ENCODE measurements at regions not wholly inside any gene's neighbourhood (a gene's known extent, or its start where the extent isn't known, plus 50 kb on each side); places are given as distances from the start of the nearest gene placed in this dataset.

- H3K4me3 Mint-ChIP-seq = no peak overlapping the region
- intact Hi-C loops (cut with micrococcal nuclease) = no loop called here
- H3K4me1 Mint-ChIP-seq = no peaks in the 10 kb centered on the region
- ChIA-PET POLR2A (no interaction called here), CTCF (no interaction called here)
- no peaks in the 10 kb centered on the region for H3K9me3 Mint-ChIP-seq
- no peak overlapping the region for H3K27ac Mint-ChIP-seq
- TF ChIP-seq CTCF (IDR thresholded peaks at IDR 0.05) = no peak
- H3K36me3 Mint-ChIP-seq (ENCODE audit: low read depth) = no peaks in the 10 kb centered on the region
- H3K27me3 Mint-ChIP-seq = no peaks in the 10 kb centered on the region
- DNase-seq = no peak
- no peak for ATAC-seq (ENCODE audit: low read depth)
Measured at GRCh38 chr2:16107246-16107645, 166.9 kb downstream of the MYCN start.

- ATAC-seq (ENCODE audit: low read depth) = no peak
- POLR2A ChIA-PET = no interaction called here
Measured at GRCh38 chr2:16106619-16107018, 166.3 kb downstream of the MYCN start.

GRCh38 chr2:16105669-16106281 is 165.4 kb downstream of the MYCN start:
- no peak for ATAC-seq (ENCODE audit: low read depth)
- Mint-ChIP-seq H3K36me3 (ENCODE audit: low read depth) (no peaks in the 10 kb centered on the region), H3K27ac (no peak overlapping the region), H3K9me3 (no peaks in the 10 kb centered on the region), H3K27me3 (no peaks in the 10 kb centered on the region), H3K4me1 (no peaks in the 10 kb centered on the region), H3K4me3 (no peak overlapping the region)
- POLR2A ChIA-PET = no interaction called here
- DNase-seq = no peak
- no peak for TF ChIP-seq CTCF (IDR thresholded peaks at IDR 0.05)
- intact Hi-C loops (cut with micrococcal nuclease) = no loop called here
- CTCF ChIA-PET = no interaction called here

More at GRCh38 chr2:16106619-16107018, 166.3 kb downstream of the MYCN start:
- CTCF ChIA-PET = no interaction called here
- no peak overlapping the region for H3K4me3 Mint-ChIP-seq
- DNase-seq = no peak
- H3K27ac Mint-ChIP-seq = no peak overlapping the region
- H3K27me3 Mint-ChIP-seq = no peaks in the 10 kb centered on the region
- no peaks in the 10 kb centered on the region for H3K4me1 Mint-ChIP-seq
- intact Hi-C loops (cut with micrococcal nuclease) = no loop called here
- no peak for TF ChIP-seq CTCF (IDR thresholded peaks at IDR 0.05)
- H3K9me3 Mint-ChIP-seq = no peaks in the 10 kb centered on the region
- no peaks in the 10 kb centered on the region for H3K36me3 Mint-ChIP-seq (ENCODE audit: low read depth)

- Mint-ChIP-seq H3K4me1 (no peaks in the 10 kb centered on the region), H3K4me3 (no peak overlapping the region), H3K27me3 (no peaks in the 10 kb centered on the region), H3K9me3 (no peaks in the 10 kb centered on the region), H3K36me3 (ENCODE audit: low read depth) (no peaks in the 10 kb centered on the region), H3K27ac (no peak overlapping the region)
- intact Hi-C loops (cut with micrococcal nuclease) = no loop called here
- TF ChIP-seq CTCF (IDR thresholded peaks at IDR 0.05) = no peak
- CTCF ChIA-PET = no interaction called here
- POLR2A ChIA-PET = no interaction called here
- no peak for DNase-seq
- no peak for ATAC-seq (ENCODE audit: low read depth)
Measured at GRCh38 chr2:16104949-16105668, 164.8 kb downstream of the MYCN start.

- ATAC-seq (ENCODE audit: low read depth) = no peak
- POLR2A ChIA-PET = no interaction called here
- no peak for TF ChIP-seq CTCF (IDR thresholded peaks at IDR 0.05)
- Mint-ChIP-seq H3K4me1 (no peaks in the 10 kb centered on the region), H3K27me3 (no peaks in the 10 kb centered on the region), H3K9me3 (no peaks in the 10 kb centered on the region), H3K27ac (no peak overlapping the region), H3K36me3 (ENCODE audit: low read depth) (no peaks in the 10 kb centered on the region), H3K4me3 (no peak overlapping the region)
- intact Hi-C loops (cut with micrococcal nuclease) = no loop called here
- CTCF ChIA-PET = no interaction called here
- DNase-seq = no peak
Measured at GRCh38 chr2:16104315-16104948, 164.1 kb downstream of the MYCN start.

Data from activated B cell treated with CpG ODN at 0.5 μM for 24 hours (primary cell).